GM23338 (cell line): ENCODE measurements at regions not wholly inside any gene's neighbourhood (a gene's known extent, or its start where the extent isn't known, plus 50 kb on each side); places are given as distances from the start of the nearest gene placed in this dataset.

Source experiments
- ATAC-seq: fragments of 200-7000 bp; cut with Tn5 transposase; 3 replicates; pipeline ENCODE4 v1.9.1; 2020
- DNase-seq: peaks from one replicate; pipeline ENCODE4 v3.0.0-alpha.2; 2015; ENCODE audit warnings: low spot score
- H2AFZ ChIP-seq: fragments of 200-600 bp; sonication (generic); 2 replicates; pipeline ENCODE4 v1.8.0; 2016; ENCODE audit warnings: antibody characterized with exemption, mild to moderate bottlenecking, moderate library complexity
- H3F3A ChIP-seq: fragments of 200-600 bp; sonication (generic); replicated peaks from 2 replicates; pipeline ENCODE4 v1.8.0; 2017; ENCODE audit warnings: antibody characterized with exemption, mixed run types, low read depth
- H3K27ac ChIP-seq: fragments of 200-600 bp; sonication (generic); 2 replicates; pipeline ENCODE4 v1.6.1; 2016; ENCODE audit warnings: low read depth
- H3K27me3 ChIP-seq: fragments of 200-600 bp; sonication (generic); 2 replicates; pipeline ENCODE4 v1.8.0; 2016; ENCODE audit warnings: mild to moderate bottlenecking, mixed run types, moderate library complexity; ENCODE audit not compliant: insufficient read depth
- H3K36me3 ChIP-seq: fragments of 200-600 bp; sonication (generic); 2 replicates; pipeline ENCODE4 v1.8.0; 2016; ENCODE audit warnings: mild to moderate bottlenecking; ENCODE audit not compliant: insufficient read depth
- H3K4me1 ChIP-seq: fragments of 200-600 bp; sonication (generic); 2 replicates; pipeline ENCODE4 v1.8.0; 2016; ENCODE audit warnings: mild to moderate bottlenecking, moderate library complexity; ENCODE audit not compliant: insufficient read depth
- H3K4me2 ChIP-seq: fragments of 200-600 bp; sonication (generic); 2 replicates; pipeline ENCODE4 v1.7.1; 2017; ENCODE audit warnings: mixed run types
- H3K4me3 ChIP-seq: fragments of 200-600 bp; sonication (generic); 2 replicates; pipeline ENCODE4 v1.6.1; 2016; ENCODE audit warnings: mixed run types
- H3K79me2 ChIP-seq: fragments of 200-600 bp; sonication (generic); replicated peaks from 2 replicates; pipeline ENCODE4 v1.8.0; 2017; ENCODE audit warnings: mild to moderate bottlenecking; ENCODE audit not compliant: insufficient read depth
- H3K9me2 ChIP-seq: fragments of 200-600 bp; sonication (generic); 2 replicates; pipeline ENCODE4 v1.8.0; 2017; ENCODE audit not compliant: insufficient read depth
- H4K20me1 ChIP-seq: fragments of 200-600 bp; sonication (generic); replicated peaks from 2 replicates; pipeline ENCODE4 v1.8.0; 2017; ENCODE audit warnings: mild to moderate bottlenecking; ENCODE audit not compliant: insufficient read depth
- H3K27ac Mint-ChIP-seq: 2 replicates; pipeline ENCODE4 v1.8.0; 2020; ENCODE audit warnings: inconsistent platforms, mild to moderate bottlenecking, moderate library complexity, mixed read lengths
- H3K27me3 Mint-ChIP-seq: 3 replicates; pipeline ENCODE4 v1.8.0; 2022; ENCODE audit warnings: low read depth, mild to moderate bottlenecking, moderate library complexity, mixed read lengths, inconsistent platforms; ENCODE audit not compliant: insufficient read depth, poor library complexity
- H3K36me3 Mint-ChIP-seq: 3 replicates; pipeline ENCODE4 v1.8.0; 2021; ENCODE audit warnings: low read depth, mild to moderate bottlenecking, inconsistent platforms, moderate library complexity, mixed read lengths
- H3K4me1 Mint-ChIP-seq: 3 replicates; pipeline ENCODE4 v1.8.0; 2020; ENCODE audit warnings: mild to moderate bottlenecking, inconsistent platforms, mixed read lengths
- H3K4me3 Mint-ChIP-seq: 3 replicates; pipeline ENCODE4 v1.8.0; 2021; ENCODE audit warnings: moderate library complexity, mild to moderate bottlenecking, inconsistent platforms, mixed read lengths
- H3K9me3 Mint-ChIP-seq: 3 replicates; pipeline ENCODE4 v1.8.0; 2020; ENCODE audit warnings: moderate library complexity, mild to moderate bottlenecking, inconsistent platforms, mixed read lengths
- ETS1 ChIP-seq: IDR thresholded peaks from 2 replicates; pipeline ENCODE4 v1.6.1; 2016; ENCODE audit warnings: antibody characterized with exemption
- EZH2 ChIP-seq: fragments of 200-600 bp; sonication (generic); IDR thresholded peaks from one replicate; pipeline ENCODE4 v1.8.0; 2017; ENCODE audit warnings: antibody characterized with exemption, mild to moderate bottlenecking, low read depth; ENCODE audit not compliant: unreplicated experiment
- POLR2AphosphoS5 ChIP-seq: IDR thresholded peaks from 2 replicates; pipeline ENCODE4 v1.6.1; 2016; ENCODE audit warnings: antibody characterized with exemption, low read depth
- STAT1 ChIP-seq: IDR thresholded peaks from one replicate; pipeline ENCODE4 v1.6.1; 2016; ENCODE audit warnings: antibody characterized with exemption; ENCODE audit not compliant: unreplicated experiment
- ZNF114 ChIP-seq: fragments of 250-450 bp; sonication (Bioruptor Pico); IDR thresholded peaks from 2 replicates; pipeline ENCODE4 v1.5.0; 2020; ENCODE audit warnings: mild to moderate bottlenecking, moderate library complexity
- ZNF331 ChIP-seq: fragments of 250-450 bp; sonication (Bioruptor Pico); IDR thresholded peaks from 2 replicates; pipeline ENCODE4 v1.5.0; 2020; ENCODE audit warnings: low read depth, mild to moderate bottlenecking, moderate library complexity
- TF ChIP-seq, protein P1 (sequence below): IDR thresholded peaks from one replicate; pipeline ENCODE4 v1.6.1; 2018; ENCODE audit warnings: antibody characterized with exemption; ENCODE audit not compliant: unreplicated experiment
- TF ChIP-seq, protein P2 (sequence below), 2 experiments: fragments of 200-600 bp in 1 of 2; sonication (generic) in 1 of 2; conservative IDR thresholded peaks; 2 replicates each; pipeline versions ENCODE4 v1.5.1 to v1.6.1; 2016 to 2017; ENCODE audit warnings: antibody characterized with exemption in 2 of 2, low read depth in 2 of 2, mild to moderate bottlenecking in 2 of 2, moderate library complexity in 1 of 2

GRCh38 chr4:132565542-132565941 is 583.6 kb upstream of the PCDH10 start:
- Histone ChIP-seq H3K4me2 (no peak overlapping the region), H3K27ac (no peak overlapping the region), H3F3A (no peaks in the 10 kb centered on the region), H3K36me3 (no peaks in the 10 kb centered on the region), H2AFZ (0 out of 2 replicates have a peak overlapping the region, but pooled peaks have one; percentile 72), H3K27me3 (no peaks in the 10 kb centered on the region), H4K20me1 (no peaks in the 10 kb centered on the region), H3K4me1 (no peaks in the 10 kb centered on the region), H3K79me2 (no peaks in the 10 kb centered on the region), H3K9me2 (no peaks in the 10 kb centered on the region), H3K4me3 (no peak overlapping the region)
- Mint-ChIP-seq H3K9me3 (peaks cover 5% of the 10 kb centered on the region), H3K36me3 (peaks cover 7% of the 10 kb centered on the region), H3K4me3 (no peak overlapping the region), H3K4me1 (no peaks in the 10 kb centered on the region), H3K27me3 (no peaks in the 10 kb centered on the region), H3K27ac (no peak overlapping the region)
- ATAC-seq, result no peak
- TF ChIP-seq, protein P1, sequence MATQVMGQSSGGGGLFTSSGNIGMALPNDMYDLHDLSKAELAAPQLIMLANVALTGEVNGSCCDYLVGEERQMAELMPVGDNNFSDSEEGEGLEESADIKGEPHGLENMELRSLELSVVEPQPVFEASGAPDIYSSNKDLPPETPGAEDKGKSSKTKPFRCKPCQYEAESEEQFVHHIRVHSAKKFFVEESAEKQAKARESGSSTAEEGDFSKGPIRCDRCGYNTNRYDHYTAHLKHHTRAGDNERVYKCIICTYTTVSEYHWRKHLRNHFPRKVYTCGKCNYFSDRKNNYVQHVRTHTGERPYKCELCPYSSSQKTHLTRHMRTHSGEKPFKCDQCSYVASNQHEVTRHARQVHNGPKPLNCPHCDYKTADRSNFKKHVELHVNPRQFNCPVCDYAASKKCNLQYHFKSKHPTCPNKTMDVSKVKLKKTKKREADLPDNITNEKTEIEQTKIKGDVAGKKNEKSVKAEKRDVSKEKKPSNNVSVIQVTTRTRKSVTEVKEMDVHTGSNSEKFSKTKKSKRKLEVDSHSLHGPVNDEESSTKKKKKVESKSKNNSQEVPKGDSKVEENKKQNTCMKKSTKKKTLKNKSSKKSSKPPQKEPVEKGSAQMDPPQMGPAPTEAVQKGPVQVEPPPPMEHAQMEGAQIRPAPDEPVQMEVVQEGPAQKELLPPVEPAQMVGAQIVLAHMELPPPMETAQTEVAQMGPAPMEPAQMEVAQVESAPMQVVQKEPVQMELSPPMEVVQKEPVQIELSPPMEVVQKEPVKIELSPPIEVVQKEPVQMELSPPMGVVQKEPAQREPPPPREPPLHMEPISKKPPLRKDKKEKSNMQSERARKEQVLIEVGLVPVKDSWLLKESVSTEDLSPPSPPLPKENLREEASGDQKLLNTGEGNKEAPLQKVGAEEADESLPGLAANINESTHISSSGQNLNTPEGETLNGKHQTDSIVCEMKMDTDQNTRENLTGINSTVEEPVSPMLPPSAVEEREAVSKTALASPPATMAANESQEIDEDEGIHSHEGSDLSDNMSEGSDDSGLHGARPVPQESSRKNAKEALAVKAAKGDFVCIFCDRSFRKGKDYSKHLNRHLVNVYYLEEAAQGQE, result no peak
- TF ChIP-seq ZNF114 (CRISPR knock-in tag) (no peak), STAT1 (no peak)
- DNase-seq, result no peak

DNA sequence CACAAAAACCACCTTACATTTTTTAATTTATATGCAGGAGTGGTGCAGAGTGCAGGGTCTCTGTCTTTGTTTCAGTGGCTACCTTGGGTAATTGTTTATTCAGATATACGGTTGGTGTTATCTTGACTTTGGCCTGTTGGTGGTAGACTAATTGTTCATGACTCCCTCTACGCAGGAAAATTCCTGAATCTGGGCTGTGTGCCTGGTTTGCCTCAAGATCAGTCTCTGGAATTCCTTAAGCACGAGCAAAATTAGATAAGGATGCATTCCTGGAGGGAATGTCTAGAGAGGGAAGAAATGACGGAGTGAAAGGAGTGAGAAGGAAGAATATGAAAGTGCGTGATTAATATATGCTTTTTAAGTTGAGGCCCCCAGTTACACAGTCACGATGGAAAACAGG is 576.9 kb upstream of the PCDH10 start:
- no peak overlapping the region for H3K27ac ChIP-seq
- no peaks in the 10 kb centered on the region for H4K20me1 ChIP-seq
- peak; percentile 16 for DNase-seq
- Mint-ChIP-seq H3K36me3 (no peaks in the 10 kb centered on the region), H3K4me1 (no peaks in the 10 kb centered on the region), H3K9me3 (no peaks in the 10 kb centered on the region; the same call in 2 of the 3 replicates), H3K27me3 (no peaks in the 10 kb centered on the region), H3K27ac (no peak overlapping the region), H3K4me3 (no peak overlapping the region)
- ATAC-seq, result no peak
- no peaks in the 10 kb centered on the region for H3K9me2 ChIP-seq
- H3K4me3 ChIP-seq, result no peak overlapping the region
- H3F3A ChIP-seq, result no peaks in the 10 kb centered on the region
- H3K36me3 ChIP-seq, result no peaks in the 10 kb centered on the region
- no peaks in the 10 kb centered on the region for H3K4me1 ChIP-seq
- no peak overlapping the region for H2AFZ ChIP-seq
- no peak overlapping the region for H3K4me2 ChIP-seq
- H3K79me2 ChIP-seq, result no peaks in the 10 kb centered on the region
- no peaks in the 10 kb centered on the region for H3K27me3 ChIP-seq
- no peak for TF ChIP-seq POLR2AphosphoS5
- TF ChIP-seq ZNF331 (CRISPR knock-in tag), result no peak
- TF ChIP-seq EZH2, result no peak
- TF ChIP-seq, protein P1, result no peak
- TF ChIP-seq, protein P2, sequence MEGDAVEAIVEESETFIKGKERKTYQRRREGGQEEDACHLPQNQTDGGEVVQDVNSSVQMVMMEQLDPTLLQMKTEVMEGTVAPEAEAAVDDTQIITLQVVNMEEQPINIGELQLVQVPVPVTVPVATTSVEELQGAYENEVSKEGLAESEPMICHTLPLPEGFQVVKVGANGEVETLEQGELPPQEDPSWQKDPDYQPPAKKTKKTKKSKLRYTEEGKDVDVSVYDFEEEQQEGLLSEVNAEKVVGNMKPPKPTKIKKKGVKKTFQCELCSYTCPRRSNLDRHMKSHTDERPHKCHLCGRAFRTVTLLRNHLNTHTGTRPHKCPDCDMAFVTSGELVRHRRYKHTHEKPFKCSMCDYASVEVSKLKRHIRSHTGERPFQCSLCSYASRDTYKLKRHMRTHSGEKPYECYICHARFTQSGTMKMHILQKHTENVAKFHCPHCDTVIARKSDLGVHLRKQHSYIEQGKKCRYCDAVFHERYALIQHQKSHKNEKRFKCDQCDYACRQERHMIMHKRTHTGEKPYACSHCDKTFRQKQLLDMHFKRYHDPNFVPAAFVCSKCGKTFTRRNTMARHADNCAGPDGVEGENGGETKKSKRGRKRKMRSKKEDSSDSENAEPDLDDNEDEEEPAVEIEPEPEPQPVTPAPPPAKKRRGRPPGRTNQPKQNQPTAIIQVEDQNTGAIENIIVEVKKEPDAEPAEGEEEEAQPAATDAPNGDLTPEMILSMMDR (conservative IDR thresholded peaks at IDR 0.05; ENCODE audit: low read depth in 2 of 2), result 0 out of 4 replicates have a peak, but pooled peaks of 1 of the 2 experiments have one; percentile 0
- no peak for TF ChIP-seq STAT1
- TF ChIP-seq ZNF114 (CRISPR knock-in tag), result no peak
- no peak for TF ChIP-seq ETS1
